NCI-H748 (cell line): ENCODE measurements at regions not wholly inside any gene's neighbourhood (a gene's known extent, or its start where the extent isn't known, plus 50 kb on each side); places are given as distances from the start of the nearest gene placed in this dataset.
A peak's percentile ranks its signal among the peaks of the same experiment; 100 is the strongest.

Experiments used
- DNase-seq: peaks from one replicate; lab custom pipeline; 2025; ENCODE audit not compliant: unreplicated experiment; lab: John Stamatoyannopoulos, UW

DNA sequence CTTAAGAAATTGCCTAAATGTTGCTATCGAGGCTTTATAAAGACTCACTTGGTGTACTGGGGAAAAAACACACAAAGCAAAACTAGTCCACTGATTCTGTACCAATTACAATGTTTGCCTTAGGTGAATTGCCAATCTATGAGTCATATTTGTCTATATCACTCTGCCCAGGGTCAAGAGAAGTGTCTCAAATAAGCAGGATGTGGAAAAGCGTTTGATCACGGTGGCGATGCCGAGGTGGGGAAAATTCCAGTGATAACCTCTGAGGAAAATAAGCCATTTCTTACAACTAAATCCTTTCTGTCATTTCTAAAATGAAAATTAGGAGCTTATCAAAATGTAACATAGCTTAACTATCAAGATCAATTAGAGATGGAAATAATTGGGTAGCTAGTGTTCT lies 148.6 kb upstream of the DIO3 start:
- peak; percentile 49 for DNase-seq

GRCh38 chr14:101417434-101417833 lies 143.9 kb upstream of the DIO3 start:
- DNase-seq, result no peak

DNA sequence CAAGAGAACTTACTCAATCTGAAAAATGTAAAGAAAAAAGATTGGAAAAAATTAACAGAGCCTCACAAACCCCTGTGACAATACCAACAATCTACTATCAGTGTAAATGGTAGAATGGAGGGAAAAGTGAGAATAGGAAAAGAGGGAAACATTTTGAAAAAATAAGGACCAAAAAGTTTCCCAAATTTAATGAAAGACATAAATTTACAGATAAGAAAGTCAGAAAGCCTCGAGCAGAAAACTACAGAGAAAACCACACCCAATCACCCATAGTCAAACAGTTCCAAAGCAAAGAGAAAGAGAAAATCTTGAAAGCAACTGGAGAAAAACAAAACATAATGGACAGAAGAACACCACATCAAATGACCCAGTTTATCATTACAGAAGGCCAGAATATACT lies 142.7 kb upstream of the DIO3 start:
- DNase-seq, result no peak

DNA sequence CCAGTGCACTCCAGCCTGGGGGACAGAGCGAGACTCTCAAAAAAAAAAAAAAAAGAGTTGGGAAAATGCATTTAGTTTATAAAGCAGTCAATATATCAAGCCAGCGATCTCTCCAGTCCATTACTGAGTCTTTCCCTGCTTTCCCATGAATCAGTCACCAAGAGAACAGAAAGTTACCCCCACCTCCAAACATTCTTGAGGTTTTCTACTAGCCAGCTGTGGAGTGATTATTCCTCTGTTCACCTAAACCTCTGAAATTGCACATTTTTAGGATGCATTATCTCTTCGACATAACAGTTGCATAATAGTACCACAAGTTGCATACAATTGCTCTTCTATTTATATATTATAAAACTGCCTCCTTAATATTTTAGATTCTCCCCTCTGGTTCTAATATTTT lies 134.8 kb upstream of the DIO3 start:
- DNase-seq, result no peak

GRCh38 chr14:101428409-101428808 lies 132.9 kb upstream of the DIO3 start:
- no peak for DNase-seq

- DNase-seq, result no peak
These were observed 125.7 kb upstream of the DIO3 start for GRCh38 chr14:101435546-101435945.

- no peak for DNase-seq
These were observed 122.3 kb upstream of the DIO3 start for GRCh38 chr14:101439023-101439422.

- no peak for DNase-seq
These were observed 120.8 kb upstream of the DIO3 start for GRCh38 chr14:101440496-101440895.

DNA sequence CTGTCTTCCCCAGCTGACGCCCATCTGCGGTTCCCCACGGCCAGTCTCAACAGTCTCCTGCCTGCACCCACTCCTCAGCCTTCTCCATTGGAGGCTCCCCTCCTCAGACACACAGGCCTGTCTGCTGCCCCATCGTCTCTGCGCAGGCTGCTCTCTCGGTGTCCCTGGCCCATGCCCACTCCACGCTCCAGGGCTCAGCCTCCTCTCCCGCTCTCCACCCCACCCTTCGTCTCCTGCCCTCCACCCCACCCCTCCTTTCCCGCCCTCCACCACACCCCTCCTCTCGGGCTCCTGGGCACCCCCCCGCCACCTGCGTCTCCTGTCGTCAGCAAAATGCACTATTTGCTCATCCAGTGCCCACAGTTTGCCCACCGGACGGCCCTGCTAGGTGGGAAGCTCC lies 119.6 kb upstream of the DIO3 start:
- no peak for DNase-seq

- no peak for DNase-seq
These were observed 118.8 kb upstream of the DIO3 start for GRCh38 chr14:101442451-101442850.

DNA sequence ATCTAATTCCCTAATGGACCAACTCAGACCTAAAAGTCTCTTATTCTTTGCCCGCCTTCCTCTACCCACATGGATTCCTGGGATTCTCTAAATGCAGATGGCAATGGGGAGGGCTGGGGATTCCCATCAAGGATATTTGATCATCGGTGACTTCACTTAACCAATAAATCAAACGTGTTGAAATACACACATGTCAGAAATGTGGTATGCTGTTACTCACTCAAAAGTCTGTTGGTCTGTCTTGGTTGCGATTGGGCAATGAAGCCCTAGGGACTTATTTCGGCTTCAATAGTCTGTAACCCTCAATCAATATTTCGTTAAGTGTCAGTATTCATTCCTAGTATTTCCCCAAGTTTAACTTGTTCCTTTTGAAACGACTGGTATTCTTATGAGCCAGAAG lies 117.2 kb upstream of the DIO3 start:
- no peak for DNase-seq

DNA sequence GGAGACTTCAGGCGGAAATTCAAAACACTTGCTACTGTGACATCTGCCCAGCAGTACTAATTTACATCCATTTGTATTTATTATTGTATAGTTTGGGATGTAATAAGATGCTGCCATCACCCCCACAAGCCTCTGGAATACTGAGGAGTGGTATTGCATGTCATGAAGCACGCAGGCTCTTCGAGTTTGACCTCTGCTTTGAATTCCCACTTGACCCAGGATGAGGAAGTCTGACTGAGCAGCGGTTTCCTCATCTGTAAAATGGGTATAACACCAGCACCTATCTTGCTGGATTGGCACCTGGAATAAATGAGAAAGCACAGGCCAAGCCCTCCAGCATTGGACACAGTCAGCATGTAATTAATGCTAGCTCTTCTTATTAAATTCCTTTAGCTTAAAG lies 116.0 kb upstream of the DIO3 start:
- DNase-seq, result no peak

- no peak for DNase-seq
These were observed 114.8 kb upstream of the DIO3 start for GRCh38 chr14:101446387-101446969.

- DNase-seq, result peak; percentile 89
These were observed 112.2 kb upstream of the DIO3 start for GRCh38 chr14:101449114-101449513.

DNA sequence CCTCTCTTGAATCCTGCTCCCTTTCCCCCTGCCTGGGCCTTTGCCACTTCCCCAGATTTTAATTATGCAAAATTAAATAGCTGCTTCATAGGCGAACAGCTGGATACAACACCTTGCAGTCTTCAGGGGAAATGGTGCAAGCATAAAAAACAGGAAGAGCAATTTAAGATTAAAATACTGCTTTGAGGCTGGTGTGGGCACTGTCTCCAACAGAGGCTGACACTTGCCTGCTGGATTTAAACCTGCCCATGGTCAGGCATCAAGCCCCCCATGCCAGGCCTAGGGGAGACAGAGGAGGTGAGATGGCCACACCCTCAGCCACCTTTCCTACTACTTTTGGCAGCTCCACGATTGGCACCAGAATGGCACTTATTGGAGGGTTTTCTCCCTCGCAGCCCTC lies 110.1 kb upstream of the DIO3 start:
- no peak for DNase-seq

DNA sequence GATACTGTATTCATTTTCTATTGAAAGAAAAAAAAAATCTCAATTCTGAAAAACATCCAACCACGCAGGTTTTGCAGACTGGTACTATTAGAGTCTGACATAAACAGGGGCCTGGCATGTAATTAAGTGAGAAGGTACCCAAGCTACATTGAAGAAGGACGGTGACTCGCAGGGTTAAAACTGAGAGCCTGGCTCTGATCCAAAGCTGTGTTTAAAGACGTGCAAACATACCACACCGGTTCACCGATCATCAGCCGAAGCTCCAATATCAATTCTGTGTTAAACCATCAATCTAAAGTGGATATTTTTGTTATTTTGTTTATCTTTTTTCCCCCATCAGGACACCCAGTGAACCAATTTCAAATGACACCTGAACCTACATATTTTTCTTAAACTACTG lies 108.1 kb upstream of the DIO3 start:
- DNase-seq, result peak; percentile 69

- DNase-seq, result no peak
These were observed 107.1 kb upstream of the DIO3 start for GRCh38 chr14:101454229-101454628.

DNA sequence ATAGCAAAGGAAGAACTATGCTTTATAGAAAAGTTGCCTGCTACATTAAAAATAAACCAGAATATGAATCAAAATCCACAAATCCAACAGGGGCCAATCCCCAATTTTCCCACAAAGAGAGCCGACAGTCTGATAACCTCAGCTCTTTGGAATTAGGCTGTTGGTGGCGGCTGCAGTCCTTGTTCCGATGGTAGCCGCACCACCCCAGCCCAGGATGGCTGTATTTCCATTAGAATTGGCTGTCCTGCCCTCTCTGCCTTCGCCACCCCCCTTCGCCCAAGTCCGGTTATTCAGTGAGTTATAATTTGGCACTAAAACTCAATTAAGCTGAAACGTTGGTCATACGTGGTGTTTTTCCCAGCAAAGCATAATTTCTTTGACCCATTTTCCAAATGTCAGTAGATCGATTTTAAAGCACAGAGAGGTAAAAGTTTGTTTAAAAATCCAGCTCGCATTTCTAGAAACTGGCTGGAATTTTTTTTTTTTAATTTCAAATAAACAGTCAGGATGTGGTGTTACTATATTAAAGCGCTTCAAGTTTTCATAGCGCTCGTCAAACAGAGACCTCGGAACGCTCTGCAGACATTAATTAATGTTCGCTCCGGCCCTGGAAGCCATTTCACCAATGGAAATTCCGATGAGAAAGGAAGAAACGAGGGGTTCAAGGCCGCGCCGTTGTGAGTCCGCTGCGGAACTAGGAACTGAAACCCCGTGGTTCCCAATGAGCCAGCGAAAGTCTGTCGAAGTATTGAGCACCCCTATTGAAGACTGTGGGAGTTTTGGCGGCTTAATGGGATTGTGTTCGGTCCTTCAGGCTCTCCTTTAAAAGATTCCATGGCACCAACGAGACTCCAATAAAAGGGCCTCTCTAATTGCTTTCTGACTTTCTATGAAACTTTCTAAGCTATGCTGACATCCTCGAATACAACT lies 104.8 kb upstream of the DIO3 start:
- no peak for DNase-seq

DNA sequence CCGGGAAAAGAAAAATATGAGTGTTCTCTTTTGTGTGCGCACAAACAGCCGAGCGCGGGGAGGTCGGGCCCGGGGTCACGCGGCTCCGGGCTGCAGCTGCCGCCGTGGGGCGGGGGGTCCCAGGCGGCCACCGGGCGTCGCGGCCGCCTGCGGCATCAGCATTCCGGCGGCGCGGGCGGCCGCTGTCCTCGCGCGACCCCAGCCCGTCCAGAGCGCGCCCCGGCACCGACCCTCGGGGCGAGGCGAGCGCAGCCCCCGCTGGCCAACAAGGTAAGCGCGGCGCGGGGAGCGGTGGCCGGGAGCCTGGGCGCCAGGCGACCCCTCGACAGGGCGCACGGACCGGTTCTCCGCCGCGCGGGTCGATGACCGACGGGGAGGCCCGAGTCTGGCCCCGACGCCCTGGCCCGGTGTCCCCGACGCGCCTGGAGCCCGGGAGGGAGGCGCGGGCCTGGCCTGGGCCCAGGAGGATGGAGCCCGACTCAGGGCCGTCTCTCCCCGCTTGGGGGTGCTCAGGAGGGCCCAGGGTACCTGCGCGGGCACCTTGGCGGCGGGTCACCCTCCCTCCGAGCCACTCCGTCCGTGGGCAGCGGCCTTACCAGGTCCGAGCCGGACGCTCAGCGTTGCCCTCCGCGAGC lies 103.9 kb upstream of the DIO3 start:
- DNase-seq, result no peak

DNA sequence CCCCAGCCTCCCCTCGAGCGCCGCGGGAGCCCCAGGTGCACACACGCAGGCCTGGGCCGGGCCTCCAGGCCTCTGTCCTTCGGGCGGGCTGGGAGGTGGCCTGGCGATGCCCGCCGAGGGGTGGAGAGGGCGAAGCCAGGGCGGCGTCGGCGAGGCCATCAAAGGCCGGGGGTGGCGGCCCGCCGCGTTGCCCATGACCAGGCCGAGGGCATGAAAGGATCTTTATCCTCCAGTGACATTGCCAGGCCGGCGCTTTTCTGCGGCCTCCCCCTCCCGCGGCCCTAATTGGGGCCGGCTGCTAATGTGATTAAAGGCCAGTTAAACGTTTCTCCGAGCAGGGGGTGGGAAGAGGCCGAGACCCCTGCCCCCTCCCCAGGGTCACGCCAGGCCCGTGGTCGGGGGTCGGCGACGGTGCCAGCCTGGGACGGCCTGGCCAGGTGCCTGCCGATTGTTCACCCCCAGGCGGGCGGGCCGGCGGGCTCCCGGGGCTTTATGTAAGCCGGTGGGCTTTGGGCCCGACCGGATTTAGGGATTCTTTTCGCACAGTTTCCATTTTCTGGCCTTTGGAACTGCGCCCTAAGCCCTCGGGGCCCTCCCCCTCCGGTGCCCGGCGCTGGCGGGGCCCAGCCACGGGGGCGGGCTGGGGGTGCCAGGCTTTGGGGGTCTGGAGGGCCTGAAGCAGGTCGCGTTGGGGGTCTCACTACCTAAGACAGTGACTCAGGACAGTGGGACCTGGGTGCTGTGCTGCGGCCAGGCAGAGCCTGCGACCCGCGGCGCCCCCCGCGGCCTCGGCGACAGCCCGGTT lies 103.2 kb upstream of the DIO3 start:
- no peak for DNase-seq
